IMR-90 (cell line): ENCODE measurements at regions not wholly inside any gene's neighbourhood (a gene's known extent, or its start where the extent isn't known, plus 50 kb on each side); places are given as distances from the start of the nearest gene placed in this dataset.

Experiments used
- ATAC-seq: fragments of 200-7000 bp; cut with Tn5 transposase; 2 replicates; pipeline ENCODE4 v1.9.1; 2020; ENCODE audit warnings: low read depth, mild to moderate bottlenecking, moderate library complexity
- BruUV-seq: library from RNA; stranded (reverse); fragments of 400-500 nt; replicated peaks from 2 replicates; lab custom pipeline; 2021; lab: Mats Ljungman, UMichigan
- CTCF ChIA-PET: fragments of 300-600 bp; formaldehyde crosslinking; extraction: SDS; loops from one replicate; lab custom pipeline; 2021; ENCODE audit warnings: antibody characterized with exemption; lab: Yijun Ruan, JAX
- POLR2A ChIA-PET: fragments of 300-600 bp; sonication (Branson Sonifier 250); formaldehyde crosslinking; loops from one replicate; lab custom pipeline; 2022; ENCODE audit warnings: antibody characterized with exemption; ENCODE audit not compliant: unreplicated experiment; lab: Charles Lee
- DNase-seq: peaks from one replicate; pipeline ENCODE4 v3.0.0; 2013
- H2AFZ ChIP-seq: replicated peaks from 2 replicates; pipeline ENCODE3; 2013; ENCODE audit warnings: low read length, mild to moderate bottlenecking; ENCODE audit not compliant: poor library complexity
- H2AK5ac ChIP-seq: 2 replicates; pipeline ENCODE4 v1.6.1; 2013; ENCODE audit warnings: low read depth, low read length, inconsistent platforms
- H2AK9ac ChIP-seq: replicated peaks from 2 replicates; pipeline ENCODE3; 2013; ENCODE audit warnings: mild to moderate bottlenecking, low read depth, low read length, moderate library complexity; ENCODE audit not compliant: poor library complexity
- H2BK120ac ChIP-seq: 2 replicates; pipeline ENCODE4 v1.6.1; 2013; ENCODE audit warnings: low read depth, low read length, inconsistent platforms
- H2BK15ac ChIP-seq: 3 replicates; pipeline ENCODE4 v1.6.1; 2013; ENCODE audit warnings: low read depth, low read length, inconsistent platforms
- H2BK20ac ChIP-seq: 2 replicates; pipeline ENCODE4 v1.6.1; 2013; ENCODE audit warnings: low read depth, mild to moderate bottlenecking, inconsistent platforms, low read length, moderate library complexity
- H2BK5ac ChIP-seq: 2 replicates; pipeline ENCODE4 v1.6.1; 2013; ENCODE audit warnings: mild to moderate bottlenecking, low read depth, low read length, inconsistent platforms; ENCODE audit not compliant: poor library complexity, severe bottlenecking
- H3K14ac ChIP-seq: replicated peaks from 2 replicates; pipeline ENCODE4 v1.6.1; 2013; ENCODE audit warnings: low read depth, low read length, inconsistent platforms
- H3K18ac ChIP-seq: 2 replicates; pipeline ENCODE4 v1.6.1; 2013; ENCODE audit warnings: low read depth, low read length, control low read depth
- H3K23ac ChIP-seq: 2 replicates; pipeline ENCODE4 v1.6.1; 2013; ENCODE audit warnings: low read depth, low read length, inconsistent platforms
- H3K27ac ChIP-seq: 2 replicates; pipeline ENCODE4 v1.5.1; 2013; ENCODE audit warnings: mild to moderate bottlenecking, control low read depth, low read length; ENCODE audit not compliant: insufficient read depth
- H3K27me3 ChIP-seq: 2 replicates; pipeline ENCODE4 v1.6.1; 2013; ENCODE audit warnings: low read length; ENCODE audit not compliant: control insufficient read depth, insufficient read depth
- H3K36me3 ChIP-seq: 2 replicates; pipeline ENCODE4 v1.6.1; 2013; ENCODE audit warnings: low read length, mixed read lengths; ENCODE audit not compliant: control insufficient read depth, insufficient read depth
- H3K4ac ChIP-seq: 2 replicates; pipeline ENCODE4 v1.6.1; 2013; ENCODE audit warnings: low read depth, low read length, inconsistent platforms
- H3K4me1 ChIP-seq: 2 replicates; pipeline ENCODE4 v1.6.1; 2013; ENCODE audit warnings: low read length, mixed read lengths; ENCODE audit not compliant: control insufficient read depth, insufficient read depth
- H3K4me2 ChIP-seq: 2 replicates; pipeline ENCODE4 v1.6.1; 2013; ENCODE audit warnings: low read depth, mild to moderate bottlenecking, control low read depth, low read length, moderate library complexity
- H3K4me3 ChIP-seq: 2 replicates; pipeline ENCODE4 v1.5.1; 2013; ENCODE audit warnings: low read depth, mild to moderate bottlenecking, control low read depth, low read length, moderate library complexity; ENCODE audit not compliant: insufficient read depth
- H3K56ac ChIP-seq: 2 replicates; pipeline ENCODE4 v1.6.1; 2013; ENCODE audit warnings: low read length, inconsistent platforms; ENCODE audit not compliant: insufficient read depth; ENCODE audit errors: extremely low read depth
- H3K79me1 ChIP-seq, 2 experiments: 2 replicates each; pipeline ENCODE4 v1.6.1; 2013; ENCODE audit warnings: low read length in 2 of 2, inconsistent platforms in 1 of 2, low read depth in 1 of 2
- H3K9ac ChIP-seq: 2 replicates; pipeline ENCODE4 v1.6.1; 2013; ENCODE audit warnings: low read depth, low read length, control low read depth
- H3K9me1 ChIP-seq: 2 replicates; pipeline ENCODE4 v1.6.1; 2013; ENCODE audit warnings: low read length, inconsistent platforms; ENCODE audit not compliant: insufficient read depth
- H3K9me3 ChIP-seq: 2 replicates; pipeline ENCODE4 v1.6.1; 2013; ENCODE audit warnings: low read length; ENCODE audit not compliant: control insufficient read depth, insufficient read depth
- H4K20me1 ChIP-seq: 2 replicates; pipeline ENCODE4 v1.6.1; 2013; ENCODE audit warnings: low read length, inconsistent platforms; ENCODE audit not compliant: insufficient read depth
- H4K5ac ChIP-seq: 2 replicates; pipeline ENCODE4 v1.6.1; 2013; ENCODE audit warnings: mild to moderate bottlenecking, low read depth, low read length, control low read depth
- H4K8ac ChIP-seq, 2 experiments: 2 replicates each; pipeline ENCODE4 v1.6.1; 2013; ENCODE audit warnings: low read depth in 2 of 2, low read length in 2 of 2, control low read depth in 1 of 2, inconsistent platforms in 1 of 2
- H4K91ac ChIP-seq: 2 replicates; pipeline ENCODE4 v1.6.1; 2013; ENCODE audit warnings: low read depth, low read length, inconsistent platforms; ENCODE audit not compliant: insufficient read depth
- CEBPB ChIP-seq: IDR thresholded peaks from 2 replicates; pipeline ENCODE4 v1.6.1; 2012; ENCODE audit warnings: low read depth, low read length, improper control_type of control experiment
- CHD1 ChIP-seq: IDR thresholded peaks from 2 replicates; pipeline ENCODE4 v1.6.1; 2012; ENCODE audit warnings: low read depth, low read length, improper control_type of control experiment
- ELK1 ChIP-seq: fragments of 150-350 bp; IDR thresholded peaks from 2 replicates; pipeline ENCODE4 v1.6.1; 2016; ENCODE audit warnings: low read depth, mild to moderate bottlenecking, low read length, moderate library complexity, borderline replicate concordance
- FOS ChIP-seq: fragments of 150-350 bp; IDR thresholded peaks from 2 replicates; pipeline ENCODE4 v1.6.1; 2016; ENCODE audit warnings: low read depth, low read length
- MAFK ChIP-seq: IDR thresholded peaks from 2 replicates; pipeline ENCODE4 v1.6.1; 2012; ENCODE audit warnings: low read depth, low read length, improper control_type of control experiment
- MAZ ChIP-seq: IDR thresholded peaks from 2 replicates; pipeline ENCODE4 v1.6.1; 2012; ENCODE audit warnings: low read depth, mild to moderate bottlenecking, low read length, improper control_type of control experiment, moderate library complexity, borderline replicate concordance
- NFE2L2 ChIP-seq: fragments of 150-350 bp; IDR thresholded peaks from 2 replicates; pipeline ENCODE4 v1.6.1; 2016; ENCODE audit warnings: low read depth, mild to moderate bottlenecking, low read length
- POLR2A ChIP-seq: IDR thresholded peaks from 2 replicates; pipeline ENCODE4 v1.6.1; 2012; ENCODE audit warnings: mild to moderate bottlenecking, low read depth, low read length
- RAD21 ChIP-seq: IDR thresholded peaks from 2 replicates; pipeline ENCODE4 v1.6.1; 2012; ENCODE audit warnings: low read length, improper control_type of control experiment
- RCOR1 ChIP-seq: IDR thresholded peaks from 2 replicates; pipeline ENCODE4 v1.6.1; 2012; ENCODE audit warnings: mild to moderate bottlenecking, low read length, improper control_type of control experiment; ENCODE audit not compliant: insufficient replicate concordance
- RFX5 ChIP-seq: IDR thresholded peaks from 2 replicates; pipeline ENCODE4 v1.8.0; 2012; ENCODE audit warnings: low read depth, mild to moderate bottlenecking, low read length, moderate library complexity
- SMC3 ChIP-seq: fragments of 150-350 bp; IDR thresholded peaks from 2 replicates; pipeline ENCODE4 v1.6.1; 2016; ENCODE audit warnings: low read depth, mild to moderate bottlenecking, antibody characterized with exemption, low read length, moderate library complexity
- WGBS, 2 experiments: methylation state at CpG; one replicate each; pipeline versions ENCODE4 v1.1.5 to v1.1.7; 2013; ENCODE audit warnings: missing lambda C conversion rate in 2 of 2; ENCODE audit not compliant: insufficient read length in 1 of 2; ENCODE audit errors: extremely low coverage in 2 of 2; 5-methylcytosine and 5-hydroxymethylcytosine counted together
- dilution Hi-C: fragments of 300-500 bp; cut with HindIII; formaldehyde crosslinking; loops from one replicate; pipeline ENCODE4 v1.14.3; 2018; ENCODE audit warnings: low sequenced_read_pairs; ENCODE audit not compliant: unreplicated experiment
- in situ Hi-C: fragments of 300-500 bp; cut with MboI; formaldehyde crosslinking; loops from 3 replicates; pipeline ENCODE4 v1.14.3; 2019; ENCODE audit warnings: low sequenced_read_pairs, inconsistent platforms, mixed read lengths
- intact Hi-C: fragments of 100-400 bp; cut with micrococcal nuclease; formaldehyde crosslinking; loops from 2 replicates; pipeline ENCODE4 v1.10.0; 2022
- TF ChIP-seq, protein P1 (sequence below): conservative IDR thresholded peaks from 2 replicates; pipeline ENCODE4 v1.5.1; 2012; ENCODE audit warnings: mild to moderate bottlenecking, low read depth, low read length, improper control_type of control experiment

- no CpG with 5 or more reads among the region's 4 CpGs for WGBS, 2 experiments
- ChIA-PET CTCF (interaction anchor here (1.5 kb wide), 1 partner anchor 132 kb away, joined by 3 read pairs; no protein-coding TSS in a partner anchor), POLR2A (no interaction called here)
- Histone ChIP-seq H3K18ac (no peak overlapping the region), H3K56ac (no peak overlapping the region), H4K91ac (no peak overlapping the region), H3K27me3 (no peaks in the 10 kb centered on the region), H2AK5ac (no peak overlapping the region), H4K5ac (no peak overlapping the region), H3K4ac (no peak overlapping the region), H3K23ac (0 out of 2 replicates have a peak overlapping the region, but pooled peaks have one; percentile 4), H2AFZ (no peak overlapping the region), H4K8ac (peak overlapping the region in 1 of 2 experiments; percentile 56; a peak in 1 of 4 replicates), H3K14ac (no peak overlapping the region; the same call in 1 of the 2 replicates), H3K4me1 (peaks cover 3% of the 10 kb centered on the region; the same call in 1 of the 2 replicates), H3K36me3 (no peaks in the 10 kb centered on the region), H3K9me3 (no peaks in the 10 kb centered on the region), H3K27ac (no peak overlapping the region), H2BK120ac (peak overlapping the region; percentile 54; the same call in 1 of the 2 replicates), H3K4me3 (no peak overlapping the region), H3K4me2 (peak overlapping the region; percentile 20), H3K79me1 (no peaks in the 10 kb centered on the region), H2AK9ac (no peak overlapping the region), H4K20me1 (no peaks in the 10 kb centered on the region), H3K9ac (no peak overlapping the region), H3K9me1 (no peaks in the 10 kb centered on the region; the same call in 1 of the 2 replicates), H2BK5ac (no peak overlapping the region), H2BK20ac (peak overlapping the region; percentile 49; the same call in 1 of the 2 replicates), H2BK15ac (no peak overlapping the region)
- DNase-seq (peak; percentile 83), ATAC-seq (peak; percentile 88)
- intact Hi-C loops (no loop called here), dilution Hi-C loops (no loop called here), in situ Hi-C loops (no loop called here)
- no TSS peak for BruUV-seq
- no peak for TF ChIP-seq MAFK
- no peak for TF ChIP-seq MAZ
- TF ChIP-seq SMC3: no peak
- no peak for TF ChIP-seq CEBPB
- TF ChIP-seq RFX5: no peak
- no peak for TF ChIP-seq RAD21
- TF ChIP-seq RCOR1: no peak
- no peak for TF ChIP-seq POLR2A
- no peak for TF ChIP-seq NFE2L2
- TF ChIP-seq ELK1: no peak
- TF ChIP-seq, protein P1, sequence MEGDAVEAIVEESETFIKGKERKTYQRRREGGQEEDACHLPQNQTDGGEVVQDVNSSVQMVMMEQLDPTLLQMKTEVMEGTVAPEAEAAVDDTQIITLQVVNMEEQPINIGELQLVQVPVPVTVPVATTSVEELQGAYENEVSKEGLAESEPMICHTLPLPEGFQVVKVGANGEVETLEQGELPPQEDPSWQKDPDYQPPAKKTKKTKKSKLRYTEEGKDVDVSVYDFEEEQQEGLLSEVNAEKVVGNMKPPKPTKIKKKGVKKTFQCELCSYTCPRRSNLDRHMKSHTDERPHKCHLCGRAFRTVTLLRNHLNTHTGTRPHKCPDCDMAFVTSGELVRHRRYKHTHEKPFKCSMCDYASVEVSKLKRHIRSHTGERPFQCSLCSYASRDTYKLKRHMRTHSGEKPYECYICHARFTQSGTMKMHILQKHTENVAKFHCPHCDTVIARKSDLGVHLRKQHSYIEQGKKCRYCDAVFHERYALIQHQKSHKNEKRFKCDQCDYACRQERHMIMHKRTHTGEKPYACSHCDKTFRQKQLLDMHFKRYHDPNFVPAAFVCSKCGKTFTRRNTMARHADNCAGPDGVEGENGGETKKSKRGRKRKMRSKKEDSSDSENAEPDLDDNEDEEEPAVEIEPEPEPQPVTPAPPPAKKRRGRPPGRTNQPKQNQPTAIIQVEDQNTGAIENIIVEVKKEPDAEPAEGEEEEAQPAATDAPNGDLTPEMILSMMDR: no peak
- TF ChIP-seq FOS: no peak
- TF ChIP-seq CHD1: no peak
These were observed 74.1 kb upstream of the PIK3R1 start for GRCh38 chr5:68141494-68141893.
